Medulla oblongata (tissue), 1 donor: ENCODE measurements at regions not wholly inside any gene's neighbourhood (a gene's known extent, or its start where the extent isn't known, plus 50 kb on each side); places are given as distances from the start of the nearest gene placed in this dataset.
"Not testable (repeated sequence)": the region's sequence is repeated elsewhere in the genome, so short reads cannot be mapped to it uniquely, and the experiment has no call there.

Experiments used
- DNase-seq: peaks from one replicate; pipeline ENCODE4 v3.0.0-alpha.2; 2015; ENCODE audit errors: extremely low spot score

GRCh38 chr3:105085506-105085905 lies 281.2 kb upstream of the ALCAM start:
- DNase-seq, result no peak

GRCh38 chr3:105093371-105094252 lies 273.1 kb upstream of the ALCAM start:
- no peak for DNase-seq

GRCh38 chr3:105094588-105094987 lies 272.1 kb upstream of the ALCAM start:
- DNase-seq, result no peak

GRCh38 chr3:105096071-105096470 lies 270.6 kb upstream of the ALCAM start:
- DNase-seq, result no peak

GRCh38 chr3:105101603-105102002 lies 265.1 kb upstream of the ALCAM start:
- DNase-seq, result no peak

- no peak for DNase-seq
Observed at GRCh38 chr3:105103139-105103538, 263.6 kb upstream of the ALCAM start.

GRCh38 chr3:105108823-105109222 lies 257.9 kb upstream of the ALCAM start:
- no peak for DNase-seq

- DNase-seq, result no peak
Observed at GRCh38 chr3:105118905-105119304, 247.8 kb upstream of the ALCAM start.

- no peak for DNase-seq
Observed at GRCh38 chr3:105119801-105120340, 246.8 kb upstream of the ALCAM start.

- DNase-seq, result no peak
Observed at GRCh38 chr3:105130911-105131310, 235.8 kb upstream of the ALCAM start.

GRCh38 chr3:105137911-105138310 lies 228.8 kb upstream of the ALCAM start:
- peak; percentile 38 for DNase-seq

- DNase-seq, result no peak
Observed at GRCh38 chr3:105139881-105140560, 226.7 kb upstream of the ALCAM start.

- no peak for DNase-seq
Observed at GRCh38 chr3:105140899-105141367, 225.8 kb upstream of the ALCAM start.

- DNase-seq, result no peak
Observed at GRCh38 chr3:105144837-105145236, 221.9 kb upstream of the ALCAM start.

- no peak for DNase-seq
Observed at GRCh38 chr3:105145511-105145910, 221.2 kb upstream of the ALCAM start.

GRCh38 chr3:105149197-105149596 lies 217.5 kb upstream of the ALCAM start:
- DNase-seq, result not testable (repeated sequence)

GRCh38 chr3:105152987-105153386 lies 213.7 kb upstream of the ALCAM start:
- no peak for DNase-seq

GRCh38 chr3:105154692-105155091 lies 212.0 kb upstream of the ALCAM start:
- DNase-seq, result no peak

- DNase-seq, result no peak
Observed at GRCh38 chr3:105157067-105157765, 209.5 kb upstream of the ALCAM start.

- no peak for DNase-seq
Observed at GRCh38 chr3:105157766-105158085, 209.0 kb upstream of the ALCAM start.

- no peak for DNase-seq
Observed at GRCh38 chr3:105158286-105158685, 208.4 kb upstream of the ALCAM start.

GRCh38 chr3:105162448-105162847 lies 204.3 kb upstream of the ALCAM start:
- no peak for DNase-seq
